ENCODE measurements at regions not wholly inside any gene's neighbourhood (a gene's known extent, or its start where the extent isn't known, plus 50 kb on each side); places are given as distances from the start of the nearest gene placed in this dataset.
"Not testable (repeated sequence)": the region's sequence is repeated elsewhere in the genome, so short reads cannot be mapped to it uniquely, and the experiment has no call there.

- DNase-seq (ENCODE audit: low read depth, low spot score), result no peak
These were observed 875.4 kb upstream of the WWC1 start for GRCh38 chr5:167415779-167416746.

- DNase-seq (ENCODE audit: low read depth, low spot score), result no peak
These were observed 873.8 kb upstream of the WWC1 start for GRCh38 chr5:167417662-167418061.

- no peak for DNase-seq (ENCODE audit: low read depth, low spot score)
These were observed 866.3 kb upstream of the WWC1 start for GRCh38 chr5:167425161-167425560.

GRCh38 chr5:167426501-167426900 lies 864.9 kb upstream of the WWC1 start:
- DNase-seq (ENCODE audit: low read depth, low spot score), result no peak

- DNase-seq (ENCODE audit: low read depth, low spot score), result not testable (repeated sequence)
These were observed 863.8 kb upstream of the WWC1 start for GRCh38 chr5:167427641-167428040.

- DNase-seq (ENCODE audit: low read depth, low spot score), result no peak
These were observed 850.6 kb upstream of the WWC1 start for GRCh38 chr5:167440846-167441245.

GRCh38 chr5:167442922-167443321 lies 848.5 kb upstream of the WWC1 start:
- no peak for DNase-seq (ENCODE audit: low read depth, low spot score)

- DNase-seq (ENCODE audit: low read depth, low spot score), result no peak
These were observed 843.7 kb upstream of the WWC1 start for GRCh38 chr5:167447466-167448375.

- DNase-seq (ENCODE audit: low read depth, low spot score), result no peak
These were observed 843.1 kb upstream of the WWC1 start for GRCh38 chr5:167448376-167448775.

- DNase-seq (ENCODE audit: low read depth, low spot score), result no peak
These were observed 840.4 kb upstream of the WWC1 start for GRCh38 chr5:167451076-167451475.

GRCh38 chr5:167452136-167452535 lies 839.3 kb upstream of the WWC1 start:
- DNase-seq (ENCODE audit: low read depth, low spot score), result no peak

- no peak for DNase-seq (ENCODE audit: low read depth, low spot score)
These were observed 838.0 kb upstream of the WWC1 start for GRCh38 chr5:167453246-167454030.

- no peak for DNase-seq (ENCODE audit: low read depth, low spot score)
These were observed 833.0 kb upstream of the WWC1 start for GRCh38 chr5:167458412-167458811.

GRCh38 chr5:167460449-167461020 lies 830.9 kb upstream of the WWC1 start:
- no peak for DNase-seq (ENCODE audit: low read depth, low spot score)

- DNase-seq (ENCODE audit: low read depth, low spot score), result no peak
These were observed 827.5 kb upstream of the WWC1 start for GRCh38 chr5:167463939-167464338.

GRCh38 chr5:167466992-167467391 lies 824.5 kb upstream of the WWC1 start:
- no peak for DNase-seq (ENCODE audit: low read depth, low spot score)

GRCh38 chr5:167472566-167473108 lies 818.8 kb upstream of the WWC1 start:
- no peak for DNase-seq (ENCODE audit: low read depth, low spot score)

- no peak for DNase-seq (ENCODE audit: low read depth, low spot score)
These were observed 813.3 kb upstream of the WWC1 start for GRCh38 chr5:167478188-167478587.

- DNase-seq (ENCODE audit: low read depth, low spot score), result no peak
These were observed 811.7 kb upstream of the WWC1 start for GRCh38 chr5:167479779-167480178.

- DNase-seq (ENCODE audit: low read depth, low spot score), result no peak
These were observed 810.1 kb upstream of the WWC1 start for GRCh38 chr5:167481345-167481744.

GRCh38 chr5:167482555-167482954 lies 808.9 kb upstream of the WWC1 start:
- DNase-seq (ENCODE audit: low read depth, low spot score), result no peak

All from pulmonary artery endothelial cell (primary cell).